Right lung (tissue), 2 donors: ENCODE measurements at regions not wholly inside any gene's neighbourhood (a gene's known extent, or its start where the extent isn't known, plus 50 kb on each side); places are given as distances from the start of the nearest gene placed in this dataset.
"Not testable (repeated sequence)": the region's sequence is repeated elsewhere in the genome, so short reads cannot be mapped to it uniquely, and the experiment has no call there.

Experiments
- DNase-seq, 2 donors: peaks; one replicate each; pipeline ENCODE4 v3.0.0-alpha.2; 2013

GRCh38 chr18:54662986-54663385 is 71.9 kb downstream of the DYNAP start:
- DNase-seq, result no peak

DNA sequence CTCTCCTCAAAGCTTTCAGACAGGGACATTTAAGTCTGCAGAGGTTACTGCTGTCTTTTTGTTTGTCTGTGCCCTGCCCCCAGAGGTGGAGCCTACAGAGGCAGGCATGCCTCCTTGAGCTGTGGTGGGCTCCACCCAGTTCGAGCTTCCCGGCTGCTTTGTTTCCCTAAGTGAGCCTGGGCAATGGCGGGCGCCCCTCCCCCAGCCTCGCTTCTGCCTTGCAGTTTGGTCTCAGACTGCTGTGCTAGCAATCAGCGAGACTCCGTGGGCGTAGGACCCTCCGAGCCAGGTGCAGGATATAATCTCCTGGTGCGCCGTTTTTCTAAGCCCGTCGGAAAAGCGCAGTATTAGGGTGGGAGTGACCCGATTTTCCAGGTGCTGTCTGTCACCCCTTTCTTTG is 78.7 kb downstream of the DYNAP start:
- DNase-seq, result not testable (repeated sequence)

DNA sequence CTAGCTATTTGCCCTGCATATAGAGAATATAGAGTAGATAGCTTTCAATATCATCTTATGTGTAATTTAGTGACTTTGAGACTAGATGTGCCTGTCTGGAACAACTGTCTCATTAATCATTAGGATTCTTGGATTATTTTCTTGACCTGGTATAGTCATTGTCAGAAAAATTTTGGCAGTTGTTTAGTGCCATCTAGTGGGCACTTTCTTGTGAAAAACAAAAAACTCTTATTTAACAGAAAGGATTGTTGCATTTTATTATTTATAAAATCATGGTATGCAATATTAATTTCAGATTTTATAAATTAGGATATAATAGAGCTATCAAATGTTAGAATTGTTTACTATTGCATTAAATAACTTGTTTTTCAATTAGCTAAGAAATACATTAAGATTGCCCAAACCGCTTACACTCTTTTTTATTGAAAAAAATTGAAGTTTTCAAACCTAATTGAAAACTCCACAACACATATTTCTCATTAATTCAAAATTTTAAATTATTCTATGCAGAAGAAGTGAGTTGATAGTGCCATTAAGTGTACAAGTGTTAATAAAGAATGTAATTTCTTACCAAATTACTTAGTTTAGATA is 80.3 kb downstream of the DYNAP start:
- no peak for DNase-seq

DNA sequence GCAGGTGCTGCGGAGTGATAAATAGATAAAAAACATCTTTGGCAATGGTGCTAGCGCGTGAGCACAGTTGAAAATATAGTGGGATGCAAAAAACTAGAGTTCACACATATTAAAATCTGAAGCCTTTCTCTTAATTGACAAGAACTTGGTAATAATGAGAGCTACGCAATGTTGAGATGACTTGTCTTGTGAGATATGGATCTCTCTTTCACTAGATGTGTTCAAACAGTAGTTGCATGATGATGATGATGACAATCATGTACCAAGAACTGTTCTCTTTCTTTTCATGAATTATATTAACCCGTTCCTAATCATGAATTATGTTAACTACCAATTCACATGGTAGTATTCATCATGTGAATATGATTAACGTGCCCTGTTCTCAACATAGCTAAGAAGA is 81.1 kb downstream of the DYNAP start:
- DNase-seq, result no peak

DNA sequence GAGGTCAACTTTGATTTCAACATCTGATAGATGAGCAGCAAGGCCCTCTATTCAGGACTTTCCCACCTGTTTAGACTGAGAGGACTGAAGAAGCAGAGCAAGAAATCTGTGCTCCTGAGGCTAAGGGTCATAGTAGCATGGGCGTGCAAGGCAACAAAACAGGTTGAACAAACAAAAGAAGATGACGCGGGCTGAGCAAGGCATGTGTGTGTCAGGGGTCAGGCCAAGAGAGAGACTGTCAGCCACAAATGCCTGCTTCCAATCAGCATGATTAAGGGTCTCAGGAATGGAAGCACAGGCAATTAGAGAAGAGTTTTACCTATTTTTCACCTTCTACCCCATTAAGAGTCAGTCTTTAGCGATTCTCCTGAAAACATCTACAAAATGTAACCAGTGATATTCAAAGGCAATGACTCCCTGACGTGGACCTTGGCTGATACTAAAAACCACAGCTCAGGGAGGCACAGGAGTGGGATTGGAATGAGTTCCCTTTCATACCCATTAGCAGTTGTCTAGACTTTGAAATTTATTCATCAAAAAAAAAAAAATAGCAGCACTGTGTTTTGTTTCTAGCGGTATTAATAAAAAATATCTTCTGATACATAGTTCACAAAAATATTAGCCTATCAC is 81.9 kb downstream of the DYNAP start:
- DNase-seq, result no peak

DNA sequence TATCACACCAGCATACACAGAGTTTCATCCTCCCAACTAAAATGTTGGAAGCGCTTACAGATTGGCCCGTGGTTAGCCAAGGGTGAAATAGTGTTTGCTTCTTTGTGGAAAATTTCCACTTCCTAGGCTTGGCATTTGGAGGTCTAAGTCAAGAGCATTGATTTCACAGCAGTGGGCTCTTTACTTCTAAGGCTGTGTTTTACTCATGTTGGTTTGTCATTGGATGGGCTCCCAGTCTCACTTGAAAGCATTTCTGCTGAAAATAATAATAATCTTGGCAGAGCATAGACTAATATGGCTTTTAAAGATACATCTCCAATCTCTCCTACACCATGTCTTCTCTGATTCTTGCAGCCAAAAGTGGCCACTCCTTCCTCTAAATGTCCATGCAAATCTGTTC is 82.9 kb downstream of the DYNAP start:
- no peak for DNase-seq

DNA sequence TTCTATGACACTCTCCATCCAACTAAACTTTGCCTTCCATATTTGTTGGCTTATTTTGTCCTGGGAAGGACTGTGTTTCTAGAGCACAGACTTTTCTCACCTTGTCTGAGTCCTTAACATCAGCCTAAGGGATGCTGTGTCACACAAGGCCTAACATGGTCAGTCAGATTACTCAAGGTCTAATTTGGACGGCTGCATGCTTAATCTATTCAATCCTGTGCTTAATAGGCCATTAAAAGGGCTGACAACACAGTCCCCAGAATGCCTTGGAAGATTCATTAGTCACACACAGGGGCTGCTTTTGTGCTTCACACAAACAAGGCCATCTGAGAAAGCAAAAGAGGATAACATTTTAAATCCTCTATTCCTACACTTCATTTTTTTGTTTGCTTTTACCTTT is 84.0 kb downstream of the DYNAP start:
- no peak for DNase-seq

- peak; percentile 67 to 79 for DNase-seq
Observed at GRCh38 chr18:54679318-54680149, 88.5 kb downstream of the DYNAP start.

GRCh38 chr18:54684784-54685183 is 93.7 kb downstream of the DYNAP start:
- no peak for DNase-seq

DNA sequence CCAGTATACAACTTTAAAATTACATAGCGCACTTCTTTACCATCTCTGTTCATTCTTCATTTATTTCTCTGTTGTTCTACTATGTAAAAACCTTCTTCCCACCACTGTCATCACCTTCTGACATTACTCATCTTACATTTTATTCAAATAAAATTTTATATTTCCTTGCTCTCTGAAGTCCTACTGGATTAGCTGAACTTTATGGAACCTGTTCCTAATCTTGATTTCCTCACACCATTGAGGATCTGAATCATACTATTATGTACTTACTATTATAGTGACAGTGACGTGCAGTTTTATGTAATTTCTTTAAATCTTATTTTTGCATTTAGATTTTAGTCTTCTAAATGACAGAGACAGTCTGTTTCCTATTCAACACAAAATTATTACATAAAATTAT is 98.3 kb downstream of the DYNAP start:
- no peak for DNase-seq

- no peak for DNase-seq
Observed at GRCh38 chr18:54690198-54690597, 99.2 kb downstream of the DYNAP start.

DNA sequence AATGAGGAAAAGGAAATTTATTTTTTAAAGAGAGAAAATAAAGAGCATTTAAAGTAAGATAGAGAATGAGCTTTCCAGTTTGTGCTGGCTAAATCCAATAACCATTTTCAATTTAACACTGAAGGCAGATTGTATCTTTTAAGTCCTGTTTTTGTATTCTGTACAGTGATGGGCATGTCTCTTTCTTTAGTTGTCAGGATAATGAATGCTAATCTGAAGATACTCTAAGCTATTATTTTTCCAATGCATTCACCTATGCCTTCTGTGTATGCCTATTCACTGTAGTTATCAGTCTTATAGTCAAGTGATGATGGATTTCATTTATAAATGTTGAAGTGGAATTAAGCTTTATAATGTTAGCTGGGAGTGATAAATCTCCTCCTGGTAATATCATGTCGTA is 101.4 kb downstream of the DYNAP start:
- no peak for DNase-seq

DNA sequence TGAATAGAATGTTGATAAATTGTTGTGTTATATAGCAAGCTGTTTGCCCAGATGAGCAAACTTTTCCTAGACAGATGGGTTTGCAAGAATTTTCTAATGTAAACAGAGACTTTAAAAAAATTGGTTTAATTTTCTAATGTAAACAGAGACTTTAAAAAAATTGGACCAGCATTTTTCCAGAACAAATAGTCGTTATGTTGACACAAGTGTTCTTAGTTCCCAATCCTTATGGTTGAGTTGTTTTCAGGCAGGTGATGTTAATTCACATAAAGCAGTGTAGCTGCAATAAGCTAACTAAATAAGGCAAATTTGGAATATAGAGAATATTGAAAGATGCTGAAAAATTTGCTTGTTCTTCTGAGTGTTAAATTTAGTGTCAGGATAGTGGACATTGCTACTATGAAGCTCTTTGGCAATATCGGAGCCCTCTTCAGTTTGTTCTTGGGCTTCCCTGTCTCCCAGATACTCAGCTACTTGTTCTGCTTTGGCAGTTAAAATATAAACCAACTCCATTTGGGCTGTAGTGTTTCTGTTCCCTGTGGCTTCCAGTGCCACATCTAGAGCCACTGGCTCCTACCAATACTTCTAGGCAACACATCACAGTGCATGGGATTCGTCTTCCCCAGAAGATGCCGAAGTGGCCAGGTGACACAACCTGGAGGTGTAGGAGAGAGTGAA is 105.7 kb downstream of the DYNAP start:
- DNase-seq, result no peak

DNA sequence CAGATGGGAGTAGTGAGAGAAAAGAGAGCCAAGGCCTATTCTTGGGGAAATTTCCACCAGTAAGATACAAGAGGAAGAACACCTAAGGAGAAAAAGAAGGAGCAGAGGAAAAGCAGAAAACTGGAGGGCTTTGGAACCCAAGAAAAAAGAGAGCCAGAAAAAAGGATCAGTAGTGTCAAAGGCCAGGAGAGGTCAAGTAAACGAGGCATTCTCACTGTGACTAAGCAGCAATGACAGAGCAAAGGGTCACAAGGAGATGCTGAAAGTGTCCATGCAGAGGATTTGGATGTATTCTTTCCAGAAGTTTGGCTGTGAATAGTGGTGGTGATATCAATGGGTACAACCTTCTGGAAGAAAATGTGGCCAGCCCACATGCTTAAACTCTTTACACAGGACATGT is 109.5 kb downstream of the DYNAP start:
- no peak for DNase-seq

- no peak for DNase-seq
Observed at GRCh38 chr18:54702686-54703085, 111.6 kb downstream of the DYNAP start.

GRCh38 chr18:54710074-54710899 is 118.0 kb upstream of the RAB27B start:
- DNase-seq, result no peak

DNA sequence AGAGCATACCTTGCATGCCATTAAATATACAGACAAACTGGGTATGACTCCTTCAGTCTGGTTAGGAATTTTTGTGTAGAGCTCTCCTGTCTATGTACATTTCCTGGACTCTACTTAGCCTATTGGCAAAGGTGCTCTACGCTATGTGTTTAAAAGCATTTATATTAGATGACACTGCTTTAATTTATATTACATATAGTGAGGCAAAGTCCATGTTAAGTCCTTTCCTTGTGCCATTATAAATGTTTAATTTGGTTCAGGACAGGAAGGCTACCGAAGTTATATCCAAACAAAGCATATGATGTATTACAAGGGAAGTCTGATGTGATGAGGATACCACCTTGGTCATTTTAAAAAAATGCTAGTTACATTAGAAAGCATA is 117.4 kb upstream of the RAB27B start:
- DNase-seq, result no peak

GRCh38 chr18:54712306-54712705 is 116.0 kb upstream of the RAB27B start:
- DNase-seq, result no peak

GRCh38 chr18:54712758-54713157 is 115.5 kb upstream of the RAB27B start:
- no peak for DNase-seq

GRCh38 chr18:54713386-54713785 is 114.9 kb upstream of the RAB27B start:
- DNase-seq, result no peak

DNA sequence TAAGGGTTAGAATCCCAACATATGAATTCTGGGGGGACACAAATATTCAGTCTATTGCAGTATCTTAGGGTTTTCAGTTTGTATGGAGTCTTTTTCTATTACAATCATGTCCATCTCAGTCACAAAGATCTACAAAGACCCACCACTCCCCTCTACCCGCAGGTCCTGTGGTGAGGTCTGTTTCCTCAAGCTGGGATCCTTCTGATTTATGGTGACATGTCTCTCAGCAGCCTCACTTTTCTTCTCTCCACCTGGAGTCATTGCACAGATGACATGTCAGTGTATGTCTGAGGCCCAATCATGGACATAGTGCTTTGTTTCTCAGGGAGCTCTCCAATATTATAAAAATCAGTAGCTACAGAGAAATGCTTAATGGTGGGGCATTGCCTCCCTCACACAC is 113.4 kb upstream of the RAB27B start:
- DNase-seq, result no peak

- no peak for DNase-seq
Observed at GRCh38 chr18:54716586-54716985, 111.7 kb upstream of the RAB27B start.
